Trophoblast cell (in vitro differentiated cells and primary cell): ENCODE measurements at regions not wholly inside any gene's neighbourhood (a gene's known extent, or its start where the extent isn't known, plus 50 kb on each side); places are given as distances from the start of the nearest gene placed in this dataset.

Experiments used
- DNase-seq, 2 donors: peaks; one replicate each; pipeline ENCODE4 v3.0.0-alpha.2; 2016
- H2AFZ ChIP-seq: 2 replicates; pipeline ENCODE4 v1.6.1; 2013; ENCODE audit warnings: low read length, moderate library complexity, mild to moderate bottlenecking; ENCODE audit not compliant: insufficient read depth, poor library complexity
- H2AK5ac ChIP-seq: 2 replicates; pipeline ENCODE4 v1.6.1; 2013; ENCODE audit warnings: mild to moderate bottlenecking, low read length
- H2BK120ac ChIP-seq: 2 replicates; pipeline ENCODE4 v1.6.1; 2013; ENCODE audit warnings: low read length, mild to moderate bottlenecking, moderate library complexity; ENCODE audit not compliant: insufficient read depth, poor library complexity
- H2BK12ac ChIP-seq: 2 replicates; pipeline ENCODE4 v1.6.1; 2013; ENCODE audit warnings: mild to moderate bottlenecking, low read length, moderate library complexity
- H2BK5ac ChIP-seq: 2 replicates; pipeline ENCODE4 v1.6.1; 2013; ENCODE audit warnings: low read length, low read depth, moderate library complexity, mild to moderate bottlenecking; ENCODE audit not compliant: poor library complexity
- H3K14ac ChIP-seq: 2 replicates; pipeline ENCODE4 v1.6.1; 2013; ENCODE audit warnings: mild to moderate bottlenecking, low read length
- H3K18ac ChIP-seq: 2 replicates; pipeline ENCODE4 v1.6.1; 2013; ENCODE audit warnings: mild to moderate bottlenecking, low read length
- H3K23ac ChIP-seq: 2 replicates; pipeline ENCODE4 v1.6.1; 2013; ENCODE audit warnings: low read length
- H3K27ac ChIP-seq: 2 replicates; pipeline ENCODE4 v1.5.1; 2013; ENCODE audit warnings: low read depth, mild to moderate bottlenecking, inconsistent platforms, low read length, moderate library complexity
- H3K27me3 ChIP-seq: 2 replicates; pipeline ENCODE4 v1.6.1; 2013; ENCODE audit warnings: inconsistent platforms, mild to moderate bottlenecking, low read length, moderate library complexity; ENCODE audit not compliant: insufficient read depth
- H3K36me3 ChIP-seq, 2 experiments: 1 replicate in 1 of 2; 2 replicates in 1 of 2; pipeline ENCODE4 v1.6.1; 2013; ENCODE audit warnings: low read length in 2 of 2, mild to moderate bottlenecking in 2 of 2, moderate library complexity in 1 of 2; ENCODE audit not compliant: insufficient read depth in 2 of 2, control insufficient read depth in 1 of 2
- H3K4ac ChIP-seq: 2 replicates; pipeline ENCODE4 v1.6.1; 2013; ENCODE audit warnings: low read depth, mild to moderate bottlenecking, low read length, moderate library complexity
- H3K4me1 ChIP-seq, 2 experiments: 1 replicate in 1 of 2; 2 replicates in 1 of 2; pipeline ENCODE4 v1.6.1; 2013; ENCODE audit warnings: low read length in 2 of 2, mild to moderate bottlenecking in 2 of 2, moderate library complexity in 1 of 2; ENCODE audit not compliant: insufficient read depth in 2 of 2, control insufficient read depth in 1 of 2
- H3K4me2 ChIP-seq: 2 replicates; pipeline ENCODE4 v1.6.1; 2013; ENCODE audit warnings: inconsistent platforms, mild to moderate bottlenecking, low read length, moderate library complexity
- H3K4me3 ChIP-seq: 2 replicates; pipeline ENCODE4 v1.5.1; 2013; ENCODE audit warnings: mild to moderate bottlenecking, low read depth, low read length, inconsistent platforms
- H3K79me1 ChIP-seq: one replicate; pipeline ENCODE4 v1.6.1; 2013; ENCODE audit warnings: low read length
- H3K79me2 ChIP-seq: 2 replicates; pipeline ENCODE4 v1.6.1; 2013; ENCODE audit warnings: low read length, mild to moderate bottlenecking; ENCODE audit not compliant: control insufficient read depth, insufficient read depth, poor library complexity
- H3K9ac ChIP-seq: 2 replicates; pipeline ENCODE4 v1.6.1; 2013; ENCODE audit warnings: mild to moderate bottlenecking, low read length
- H3K9me3 ChIP-seq: 2 replicates; pipeline ENCODE4 v1.6.1; 2013; ENCODE audit warnings: low read depth, mild to moderate bottlenecking, control low read depth, inconsistent platforms, low read length; ENCODE audit not compliant: insufficient read depth
- H4K12ac ChIP-seq: 2 replicates; pipeline ENCODE4 v1.6.1; 2013; ENCODE audit warnings: low read depth, mild to moderate bottlenecking, low read length, moderate library complexity
- H4K8ac ChIP-seq: 2 replicates; pipeline ENCODE4 v1.6.1; 2013; ENCODE audit warnings: low read depth, mild to moderate bottlenecking, low read length, moderate library complexity
- H4K91ac ChIP-seq: one replicate; pipeline ENCODE4 v1.6.1; 2013; ENCODE audit warnings: low read depth, mild to moderate bottlenecking, low read length, moderate library complexity
- WGBS: extraction: QIAGEN DNeasy Blood & Tissue Kit; methylation state at CpG from one replicate; pipeline ENCODE4 v1.1.7; 2013; ENCODE audit warnings: missing lambda C conversion rate; ENCODE audit not compliant: insufficient read length, insufficient coverage; ENCODE audit errors: extremely low coverage; 5-methylcytosine and 5-hydroxymethylcytosine counted together

DNA sequence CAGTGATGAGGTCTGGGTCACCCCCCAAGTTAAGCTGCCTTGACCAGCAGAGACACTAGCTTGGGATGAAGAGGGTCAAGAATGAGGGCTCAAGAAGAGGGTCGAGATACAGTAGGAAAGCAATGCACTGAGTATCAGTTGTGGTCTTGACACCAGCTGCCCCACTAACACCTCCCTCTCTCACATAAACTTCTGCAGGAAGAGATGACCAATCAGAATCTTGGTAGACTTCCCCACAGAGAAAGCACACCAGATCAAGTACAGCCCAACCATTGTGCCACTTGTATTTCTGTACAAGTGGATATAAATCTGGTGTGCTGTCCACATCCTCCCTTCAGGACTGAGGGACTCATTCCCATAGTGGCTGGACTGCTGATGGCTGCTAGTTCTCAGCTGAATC, 101.2 kb upstream of the ELL2 start:
- H3K9ac ChIP-seq: no peak overlapping the region
- no peak overlapping the region for H4K8ac ChIP-seq
- peaks cover 1% of the 10 kb centered on the region in 2 experiments for H3K4me1 ChIP-seq
- no peaks in the 10 kb centered on the region for H3K27me3 ChIP-seq
- no peak overlapping the region for H2AK5ac ChIP-seq
- no peak overlapping the region for H3K14ac ChIP-seq
- H3K4me2 ChIP-seq: no peak overlapping the region
- WGBS: no CpG with 5 or more reads among the region's 1 CpG
- H3K18ac ChIP-seq: no peak overlapping the region
- H2BK5ac ChIP-seq: no peak overlapping the region
- no peak overlapping the region for H3K4ac ChIP-seq
- H3K9me3 ChIP-seq: no peaks in the 10 kb centered on the region
- H3K79me2 ChIP-seq: no peaks in the 10 kb centered on the region
- H2BK12ac ChIP-seq: no peak overlapping the region
- no peak for DNase-seq
- H3K79me1 ChIP-seq: no peaks in the 10 kb centered on the region
- H4K12ac ChIP-seq: no peak overlapping the region
- no peak overlapping the region for H3K27ac ChIP-seq
- H2AFZ ChIP-seq: no peak overlapping the region
- no peak overlapping the region for H2BK120ac ChIP-seq
- no peak overlapping the region for H3K23ac ChIP-seq
- no peaks in the 10 kb centered on the region for H3K36me3 ChIP-seq
- no peak overlapping the region for H3K4me3 ChIP-seq
- no peak overlapping the region for H4K91ac ChIP-seq

DNA sequence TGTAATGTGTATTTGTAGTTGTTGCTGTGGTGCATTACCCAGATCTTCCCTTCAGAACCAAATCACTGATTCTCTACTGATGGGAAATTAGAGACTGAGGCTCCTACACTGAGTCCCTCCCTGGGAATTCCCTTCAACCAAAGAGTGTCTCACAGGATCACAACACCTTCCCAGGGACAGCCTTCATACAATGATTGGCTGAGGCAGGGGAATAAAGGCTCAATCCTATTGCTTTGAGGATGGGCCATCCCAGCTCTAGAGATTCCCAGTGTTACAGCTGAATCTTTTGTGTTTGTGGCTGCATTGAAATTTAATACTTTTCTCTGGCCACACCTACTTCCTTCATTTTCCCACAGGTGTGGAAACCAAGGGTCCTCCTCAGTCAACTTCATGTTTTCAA, 96.4 kb upstream of the ELL2 start:
- Histone ChIP-seq H3K14ac (no peak overlapping the region), H3K4me2 (no peak overlapping the region), H3K9me3 (no peaks in the 10 kb centered on the region), H3K27ac (no peak overlapping the region), H3K23ac (no peak overlapping the region), H2BK5ac (no peak overlapping the region), H2AFZ (no peak overlapping the region), H2BK12ac (no peak overlapping the region), H3K79me1 (no peaks in the 10 kb centered on the region), H3K9ac (no peak overlapping the region), H3K4me1 (no peaks in the 10 kb centered on the region), H3K18ac (no peak overlapping the region), H3K79me2 (no peaks in the 10 kb centered on the region), H3K4ac (no peak overlapping the region), H3K4me3 (no peak overlapping the region), H3K27me3 (no peaks in the 10 kb centered on the region), H4K12ac (no peak overlapping the region), H4K8ac (no peak overlapping the region), H4K91ac (no peak overlapping the region), H3K36me3 (no peaks in the 10 kb centered on the region), H2BK120ac (no peak overlapping the region), H2AK5ac (no peak overlapping the region)
- DNase-seq: no peak

DNA sequence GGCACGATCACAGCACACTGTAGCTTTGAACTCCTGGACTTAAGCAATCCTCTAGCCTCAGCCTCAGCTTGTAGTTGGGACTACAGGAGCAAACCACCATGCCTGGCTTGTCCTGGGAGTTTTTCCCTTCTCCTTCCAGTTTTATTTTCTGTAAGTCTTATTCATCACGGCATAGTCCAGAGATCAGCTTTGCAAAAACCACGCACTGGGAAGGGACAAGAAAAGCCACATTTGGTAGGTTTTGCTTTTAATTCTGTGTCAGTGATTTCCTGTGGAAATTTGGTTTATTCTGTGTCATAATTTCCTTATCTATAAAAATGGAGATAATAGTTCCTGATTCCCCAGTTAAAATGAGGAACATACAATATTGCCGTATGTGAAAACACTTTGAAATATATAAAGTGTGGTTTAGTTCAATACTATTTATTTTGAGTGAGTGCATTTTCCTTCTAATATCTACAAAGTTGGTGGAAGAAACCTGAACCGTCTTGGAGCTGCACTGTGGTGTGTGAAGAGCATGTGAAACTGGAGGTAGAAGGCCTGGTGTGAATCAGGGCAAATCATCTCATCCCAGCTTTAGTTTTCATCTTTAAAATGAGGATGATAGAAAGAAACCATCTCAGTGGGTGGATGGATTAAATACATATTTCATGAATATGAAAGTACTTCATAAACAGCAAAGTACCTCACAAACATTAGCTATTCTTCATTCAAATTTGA, 92.8 kb upstream of the ELL2 start:
- Histone ChIP-seq H2BK120ac (no peak overlapping the region), H3K4me2 (no peak overlapping the region), H2BK12ac (no peak overlapping the region), H3K27me3 (no peaks in the 10 kb centered on the region), H3K14ac (no peak overlapping the region), H3K9me3 (no peaks in the 10 kb centered on the region), H3K4me1 (no peaks in the 10 kb centered on the region), H3K4ac (no peak overlapping the region), H3K36me3 (no peaks in the 10 kb centered on the region), H4K91ac (no peak overlapping the region), H2AK5ac (no peak overlapping the region), H4K12ac (no peak overlapping the region), H3K9ac (no peak overlapping the region), H3K79me2 (no peaks in the 10 kb centered on the region), H3K4me3 (no peak overlapping the region), H2BK5ac (no peak overlapping the region), H4K8ac (no peak overlapping the region), H3K79me1 (peaks cover 2% of the 10 kb centered on the region), H2AFZ (no peak overlapping the region), H3K18ac (no peak overlapping the region), H3K27ac (no peak overlapping the region), H3K23ac (no peak overlapping the region)
- no peak for DNase-seq
- WGBS: no CpG with 5 or more reads among the region's 5 CpGs

DNA sequence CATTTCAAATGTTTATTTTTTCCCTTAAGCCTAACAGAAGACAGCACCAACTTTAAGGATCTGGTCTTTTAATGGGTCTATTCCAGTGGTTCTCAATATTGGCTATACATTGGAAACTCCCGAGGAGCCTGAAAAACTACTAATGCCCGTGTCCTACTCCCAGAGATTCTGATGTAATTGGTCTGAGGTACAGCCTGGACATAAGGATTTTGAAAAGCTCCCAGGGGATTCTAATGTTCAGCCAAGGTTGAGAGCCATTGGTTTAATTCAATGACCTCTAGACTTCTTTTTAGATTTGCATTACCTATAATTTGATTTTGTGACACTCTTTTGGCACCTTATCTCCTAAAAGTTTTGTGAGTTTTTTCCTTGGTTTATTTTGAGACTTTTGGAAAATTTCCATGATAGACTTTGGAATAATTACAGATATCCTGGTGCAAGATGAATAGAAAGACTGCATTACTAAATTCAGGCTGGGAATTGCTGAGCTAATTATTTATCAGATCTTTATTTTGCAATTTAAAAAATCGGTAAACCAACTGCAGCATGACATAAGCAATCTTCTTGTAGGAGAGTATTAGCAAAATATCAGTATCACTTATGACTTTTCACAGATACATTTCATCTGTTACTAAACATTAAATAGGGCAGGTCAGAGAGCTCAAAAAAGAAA, 91.5 kb upstream of the ELL2 start:
- no peaks in the 10 kb centered on the region for H3K27me3 ChIP-seq
- no peaks in the 10 kb centered on the region for H3K9me3 ChIP-seq
- H3K23ac ChIP-seq: no peak overlapping the region
- no peak overlapping the region for H3K18ac ChIP-seq
- H4K8ac ChIP-seq: no peak overlapping the region
- no peak overlapping the region for H2BK5ac ChIP-seq
- no peak overlapping the region for H3K14ac ChIP-seq
- no peak overlapping the region for H3K9ac ChIP-seq
- H2AFZ ChIP-seq: no peak overlapping the region
- H2BK120ac ChIP-seq: no peak overlapping the region
- H3K4me1 ChIP-seq: no peaks in the 10 kb centered on the region
- no peak overlapping the region for H3K4ac ChIP-seq
- H3K36me3 ChIP-seq: no peaks in the 10 kb centered on the region
- H3K4me3 ChIP-seq: no peak overlapping the region
- H4K91ac ChIP-seq: no peak overlapping the region
- H3K4me2 ChIP-seq: no peak overlapping the region
- no peak for DNase-seq
- H3K27ac ChIP-seq: no peak overlapping the region
- WGBS: no CpG with 5 or more reads among the region's 3 CpGs
- no peak overlapping the region for H2BK12ac ChIP-seq
- no peaks in the 10 kb centered on the region for H3K79me2 ChIP-seq
- H3K79me1 ChIP-seq: peaks cover 2% of the 10 kb centered on the region
- H2AK5ac ChIP-seq: no peak overlapping the region
- H4K12ac ChIP-seq: no peak overlapping the region
